ENCODE measurements at regions not wholly inside any gene's neighbourhood (a gene's known extent, or its start where the extent isn't known, plus 50 kb on each side); places are given as distances from the start of the nearest gene placed in this dataset.
"Not testable (repeated sequence)": the region's sequence is repeated elsewhere in the genome, so short reads cannot be mapped to it uniquely, and the experiment has no call there.

GRCh38 chr1:94350350-94350924, 67.8 kb upstream of the ABCD3 start:
- no peaks in the 10 kb centered on the region for H3K4me1 Mint-ChIP-seq (ENCODE audit: low read depth)
- intact Hi-C loops (cut with micrococcal nuclease): no loop called here
- DNase-seq: no peak
- POLR2A ChIA-PET: no interaction called here
- no peaks in the 10 kb centered on the region for H3K27me3 Mint-ChIP-seq
- no peak for ATAC-seq
- CTCF ChIA-PET: no interaction called here
- no peaks in the 10 kb centered on the region for H3K36me3 Mint-ChIP-seq (ENCODE audit: low read depth)
- no peak for TF ChIP-seq CTCF (IDR thresholded peaks at IDR 0.05)
- H3K9me3 Mint-ChIP-seq: no peaks in the 10 kb centered on the region
- no peak overlapping the region for H3K4me3 Mint-ChIP-seq
- H3K27ac Mint-ChIP-seq: no peak overlapping the region

- no peak overlapping the region for H3K27ac Mint-ChIP-seq
- no peaks in the 10 kb centered on the region for H3K36me3 Mint-ChIP-seq (ENCODE audit: low read depth)
- ChIA-PET POLR2A (no interaction called here), CTCF (no interaction called here)
- no peak overlapping the region for H3K4me3 Mint-ChIP-seq
- no peak for TF ChIP-seq CTCF (IDR thresholded peaks at IDR 0.05)
- intact Hi-C loops (cut with micrococcal nuclease): no loop called here
- ATAC-seq: no peak
- H3K27me3 Mint-ChIP-seq: no peaks in the 10 kb centered on the region
- H3K4me1 Mint-ChIP-seq (ENCODE audit: low read depth): no peaks in the 10 kb centered on the region
- DNase-seq: no peak
- no peaks in the 10 kb centered on the region for H3K9me3 Mint-ChIP-seq
Observed at GRCh38 chr1:94349853-94350252, 68.3 kb upstream of the ABCD3 start.

- H3K27me3 Mint-ChIP-seq; H3K9me3 Mint-ChIP-seq; POLR2A ChIA-PET; H3K4me3 Mint-ChIP-seq; intact Hi-C loops (cut with micrococcal nuclease); ATAC-seq; H3K36me3 Mint-ChIP-seq (ENCODE audit: low read depth); CTCF ChIA-PET; H3K4me1 Mint-ChIP-seq (ENCODE audit: low read depth); DNase-seq; H3K27ac Mint-ChIP-seq: not testable (repeated sequence)
Observed at GRCh38 chr1:94348386-94348785, 69.8 kb upstream of the ABCD3 start.

GRCh38 chr1:94345148-94345721, 73.0 kb upstream of the ABCD3 start:
- DNase-seq (no peak), ATAC-seq (no peak)
- CTCF ChIA-PET: interaction anchor here (3.2 kb wide), 1 partner anchor 9 kb away, joined by 10 read pairs; no protein-coding TSS in a partner anchor
- no peaks in the 10 kb centered on the region for H3K9me3 Mint-ChIP-seq
- POLR2A ChIA-PET: no interaction called here
- no peak overlapping the region for H3K27ac Mint-ChIP-seq
- H3K27me3 Mint-ChIP-seq: no peaks in the 10 kb centered on the region
- H3K4me3 Mint-ChIP-seq: no peak overlapping the region
- intact Hi-C loops (cut with micrococcal nuclease): no loop called here
- H3K36me3 Mint-ChIP-seq (ENCODE audit: low read depth): no peaks in the 10 kb centered on the region
- no peak for TF ChIP-seq CTCF (IDR thresholded peaks at IDR 0.05)
- no peaks in the 10 kb centered on the region for H3K4me1 Mint-ChIP-seq (ENCODE audit: low read depth)

GRCh38 chr1:94342416-94342815, 75.8 kb upstream of the ABCD3 start:
- ATAC-seq: no peak
- intact Hi-C loops (cut with micrococcal nuclease): no loop called here

More at GRCh38 chr1:94342416-94342815, 75.8 kb upstream of the ABCD3 start:
- Mint-ChIP-seq H3K9me3 (no peaks in the 10 kb centered on the region), H3K4me1 (ENCODE audit: low read depth) (no peaks in the 10 kb centered on the region), H3K27me3 (peaks cover 3% of the 10 kb centered on the region), H3K4me3 (no peak overlapping the region), H3K27ac (no peak overlapping the region), H3K36me3 (ENCODE audit: low read depth) (no peaks in the 10 kb centered on the region)
- ChIA-PET POLR2A (no interaction called here), CTCF (no interaction called here)
- TF ChIP-seq CTCF (IDR thresholded peaks at IDR 0.05): no peak
- no peak for DNase-seq

Data from activated CD8-positive, alpha-beta T cell treated with anti-CD3 and anti-CD28 coated beads for 36 hours (primary cell).